HFFc6 (cell line): ENCODE measurements at regions not wholly inside any gene's neighbourhood (a gene's known extent, or its start where the extent isn't known, plus 50 kb on each side); places are given as distances from the start of the nearest gene placed in this dataset.

Source experiments
- DNase-seq: peaks from one replicate; pipeline ENCODE4 v3.0.0-alpha.2; 2018
- H3K27ac Mint-ChIP-seq: 2 replicates; pipeline ENCODE4 v1.8.0; 2020; ENCODE audit warnings: mild to moderate bottlenecking, mixed read lengths
- H3K27me3 Mint-ChIP-seq: 2 replicates; pipeline ENCODE4 v1.8.0; 2021; ENCODE audit warnings: mild to moderate bottlenecking, moderate library complexity, mixed read lengths; ENCODE audit not compliant: insufficient read depth
- H3K36me3 Mint-ChIP-seq: 2 replicates; pipeline ENCODE4 v1.8.0; 2021; ENCODE audit warnings: low read depth, mixed read lengths
- H3K4me1 Mint-ChIP-seq: 2 replicates; pipeline ENCODE4 v1.8.0; 2020; ENCODE audit warnings: low read depth, mixed read lengths
- H3K4me3 Mint-ChIP-seq: 2 replicates; pipeline ENCODE4 v1.8.0; 2020; ENCODE audit warnings: mild to moderate bottlenecking, moderate library complexity, mixed read lengths
- H3K9me3 Mint-ChIP-seq: 2 replicates; pipeline ENCODE4 v1.8.0; 2020; ENCODE audit warnings: mild to moderate bottlenecking, mixed read lengths
- CTCF ChIP-seq: fragments of 200-600 bp; sonication (generic); IDR thresholded peaks from 2 replicates; pipeline ENCODE4 v1.5.0; 2021; ENCODE audit warnings: antibody characterized with exemption, mild to moderate bottlenecking

GRCh38 chr7:42414941-42415505 is 178.0 kb upstream of the GLI3 start:
- no peak for DNase-seq
- Mint-ChIP-seq H3K4me1 (no peaks in the 10 kb centered on the region), H3K27me3 (no peaks in the 10 kb centered on the region; the same call in 1 of the 2 replicates), H3K4me3 (no peak overlapping the region), H3K9me3 (no peaks in the 10 kb centered on the region), H3K27ac (no peak overlapping the region), H3K36me3 (no peaks in the 10 kb centered on the region)
- no peak for TF ChIP-seq CTCF

DNA sequence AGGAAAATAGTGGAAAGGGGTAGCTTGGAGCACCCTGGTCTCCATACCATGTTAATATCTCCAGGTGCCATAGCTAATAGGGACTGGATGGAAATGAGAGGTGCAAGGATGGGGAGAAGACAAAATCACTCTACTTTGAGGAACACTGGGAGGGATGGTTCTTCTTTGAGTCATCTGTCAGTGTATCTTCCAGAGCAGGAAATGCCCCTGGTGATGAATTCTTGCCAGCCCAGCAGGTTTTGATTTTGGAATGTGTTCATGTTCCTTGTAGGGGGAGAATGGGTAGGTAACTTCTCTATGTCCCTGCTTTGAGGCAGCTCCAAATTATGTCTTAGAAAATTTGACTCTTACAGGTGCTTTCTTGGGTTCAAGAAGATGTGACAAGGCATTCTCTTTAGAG is 177.0 kb upstream of the GLI3 start:
- DNase-seq: no peak
- Mint-ChIP-seq H3K36me3 (no peaks in the 10 kb centered on the region), H3K27ac (no peak overlapping the region), H3K9me3 (no peaks in the 10 kb centered on the region), H3K4me1 (no peaks in the 10 kb centered on the region), H3K27me3 (no peaks in the 10 kb centered on the region; the same call in 1 of the 2 replicates), H3K4me3 (no peak overlapping the region)
- no peak for TF ChIP-seq CTCF

- Mint-ChIP-seq H3K27ac (no peak overlapping the region), H3K36me3 (no peaks in the 10 kb centered on the region), H3K4me3 (no peak overlapping the region), H3K4me1 (no peaks in the 10 kb centered on the region), H3K27me3 (peaks cover 5% of the 10 kb centered on the region; the same call in 1 of the 2 replicates), H3K9me3 (no peaks in the 10 kb centered on the region)
- DNase-seq: no peak
- no peak for TF ChIP-seq CTCF
Measured at GRCh38 chr7:42409296-42409695, 172.3 kb upstream of the GLI3 start.

DNA sequence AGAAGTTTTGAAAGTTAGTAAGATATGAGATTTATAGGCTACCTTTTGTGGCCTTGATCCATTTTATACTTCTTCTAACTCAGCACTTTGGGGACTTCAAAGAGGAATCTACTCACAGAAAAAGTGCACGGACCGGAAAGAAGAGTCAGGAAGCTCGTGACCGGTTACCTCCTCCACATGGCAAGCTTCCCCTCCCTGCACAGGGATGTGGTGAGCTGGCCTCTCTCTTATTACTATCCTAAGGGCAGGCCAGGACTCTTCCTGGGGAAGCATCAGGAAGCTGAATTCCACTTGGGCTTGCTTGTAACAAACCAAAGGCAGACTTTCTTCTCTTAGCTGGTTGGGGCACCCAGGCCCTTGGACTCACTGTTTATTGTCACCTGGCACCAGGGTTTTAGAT is 170.8 kb upstream of the GLI3 start:
- H3K27me3 Mint-ChIP-seq: peaks cover 5% of the 10 kb centered on the region; the same call in 1 of the 2 replicates
- H3K9me3 Mint-ChIP-seq: no peaks in the 10 kb centered on the region
- H3K4me3 Mint-ChIP-seq: no peak overlapping the region
- no peak overlapping the region for H3K27ac Mint-ChIP-seq
- H3K36me3 Mint-ChIP-seq: no peaks in the 10 kb centered on the region
- H3K4me1 Mint-ChIP-seq: no peaks in the 10 kb centered on the region
- TF ChIP-seq CTCF: no peak
- DNase-seq: no peak

DNA sequence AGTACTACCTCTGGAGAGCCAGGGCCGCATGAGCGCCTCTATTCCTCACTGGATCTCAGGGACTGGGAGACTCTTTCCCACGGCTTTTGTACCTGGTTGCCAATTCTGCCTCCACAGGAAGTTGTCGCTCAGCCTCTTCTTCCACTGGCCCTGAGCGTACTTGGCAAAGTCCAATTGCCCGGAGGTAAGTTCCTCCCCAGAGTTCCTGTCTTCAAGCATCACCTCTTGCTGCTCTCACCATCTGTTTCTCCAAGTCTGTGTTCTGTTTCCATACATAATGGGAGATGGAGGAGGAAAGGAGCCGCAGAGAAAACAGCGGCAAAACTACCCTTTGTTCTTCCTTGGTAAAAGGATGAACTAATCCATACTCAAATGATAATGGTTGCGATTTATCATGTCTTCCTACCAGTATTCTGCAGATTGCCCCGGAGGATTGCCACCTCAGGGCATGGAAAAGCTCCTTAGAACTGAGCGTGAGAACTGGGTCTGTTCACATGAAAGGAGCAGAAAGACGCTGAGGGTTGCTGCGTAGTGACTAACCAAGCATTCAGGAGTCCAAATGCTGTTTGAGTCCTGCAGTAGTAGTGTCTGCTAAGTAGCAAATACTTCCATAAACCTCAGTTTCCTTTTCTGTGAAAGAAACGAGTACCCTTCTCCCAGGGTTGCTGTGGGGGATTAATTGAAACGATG is 170.2 kb upstream of the GLI3 start:
- no peaks in the 10 kb centered on the region for H3K9me3 Mint-ChIP-seq

More for the DNA sequence above, 170.2 kb upstream of the GLI3 start:
- peaks cover 5% of the 10 kb centered on the region; the same call in 1 of the 2 replicates for H3K27me3 Mint-ChIP-seq
- H3K4me3 Mint-ChIP-seq: no peak overlapping the region
- no peak for TF ChIP-seq CTCF
- no peaks in the 10 kb centered on the region for H3K36me3 Mint-ChIP-seq
- DNase-seq: no peak
- no peak overlapping the region for H3K27ac Mint-ChIP-seq
- no peaks in the 10 kb centered on the region for H3K4me1 Mint-ChIP-seq
